IMR-90 (cell line): ENCODE measurements at regions not wholly inside any gene's neighbourhood (a gene's known extent, or its start where the extent isn't known, plus 50 kb on each side); places are given as distances from the start of the nearest gene placed in this dataset.

Experiments
- ATAC-seq: fragments of 200-7000 bp; cut with Tn5 transposase; 2 replicates; pipeline ENCODE4 v1.9.1; 2020; ENCODE audit warnings: low read depth, mild to moderate bottlenecking, moderate library complexity
- BruUV-seq: library from RNA; stranded (reverse); fragments of 400-500 nt; replicated peaks from 2 replicates; lab custom pipeline; 2021; lab: Mats Ljungman, UMichigan
- CTCF ChIA-PET: fragments of 300-600 bp; formaldehyde crosslinking; extraction: SDS; loops from one replicate; lab custom pipeline; 2021; ENCODE audit warnings: antibody characterized with exemption; lab: Yijun Ruan, JAX
- POLR2A ChIA-PET: fragments of 300-600 bp; sonication (Branson Sonifier 250); formaldehyde crosslinking; loops from one replicate; lab custom pipeline; 2022; ENCODE audit warnings: antibody characterized with exemption; ENCODE audit not compliant: unreplicated experiment; lab: Charles Lee
- DNase-seq: peaks from one replicate; pipeline ENCODE4 v3.0.0; 2013
- H2AFZ ChIP-seq: replicated peaks from 2 replicates; pipeline ENCODE3; 2013; ENCODE audit warnings: low read length, mild to moderate bottlenecking; ENCODE audit not compliant: poor library complexity
- H2AK5ac ChIP-seq: 2 replicates; pipeline ENCODE4 v1.6.1; 2013; ENCODE audit warnings: low read depth, low read length, inconsistent platforms
- H2AK9ac ChIP-seq: replicated peaks from 2 replicates; pipeline ENCODE3; 2013; ENCODE audit warnings: mild to moderate bottlenecking, low read depth, low read length, moderate library complexity; ENCODE audit not compliant: poor library complexity
- H2BK120ac ChIP-seq: 2 replicates; pipeline ENCODE4 v1.6.1; 2013; ENCODE audit warnings: low read depth, low read length, inconsistent platforms
- H2BK15ac ChIP-seq: 3 replicates; pipeline ENCODE4 v1.6.1; 2013; ENCODE audit warnings: low read depth, low read length, inconsistent platforms
- H2BK20ac ChIP-seq: 2 replicates; pipeline ENCODE4 v1.6.1; 2013; ENCODE audit warnings: low read depth, mild to moderate bottlenecking, inconsistent platforms, low read length, moderate library complexity
- H2BK5ac ChIP-seq: 2 replicates; pipeline ENCODE4 v1.6.1; 2013; ENCODE audit warnings: mild to moderate bottlenecking, low read depth, low read length, inconsistent platforms; ENCODE audit not compliant: poor library complexity, severe bottlenecking
- H3K14ac ChIP-seq: replicated peaks from 2 replicates; pipeline ENCODE4 v1.6.1; 2013; ENCODE audit warnings: low read depth, low read length, inconsistent platforms
- H3K18ac ChIP-seq: 2 replicates; pipeline ENCODE4 v1.6.1; 2013; ENCODE audit warnings: low read depth, low read length, control low read depth
- H3K23ac ChIP-seq: 2 replicates; pipeline ENCODE4 v1.6.1; 2013; ENCODE audit warnings: low read depth, low read length, inconsistent platforms
- H3K27ac ChIP-seq: 2 replicates; pipeline ENCODE4 v1.5.1; 2013; ENCODE audit warnings: mild to moderate bottlenecking, control low read depth, low read length; ENCODE audit not compliant: insufficient read depth
- H3K27me3 ChIP-seq: 2 replicates; pipeline ENCODE4 v1.6.1; 2013; ENCODE audit warnings: low read length; ENCODE audit not compliant: control insufficient read depth, insufficient read depth
- H3K36me3 ChIP-seq: 2 replicates; pipeline ENCODE4 v1.6.1; 2013; ENCODE audit warnings: low read length, mixed read lengths; ENCODE audit not compliant: control insufficient read depth, insufficient read depth
- H3K4ac ChIP-seq: 2 replicates; pipeline ENCODE4 v1.6.1; 2013; ENCODE audit warnings: low read depth, low read length, inconsistent platforms
- H3K4me1 ChIP-seq: 2 replicates; pipeline ENCODE4 v1.6.1; 2013; ENCODE audit warnings: low read length, mixed read lengths; ENCODE audit not compliant: control insufficient read depth, insufficient read depth
- H3K4me2 ChIP-seq: 2 replicates; pipeline ENCODE4 v1.6.1; 2013; ENCODE audit warnings: low read depth, mild to moderate bottlenecking, control low read depth, low read length, moderate library complexity
- H3K4me3 ChIP-seq: 2 replicates; pipeline ENCODE4 v1.5.1; 2013; ENCODE audit warnings: low read depth, mild to moderate bottlenecking, control low read depth, low read length, moderate library complexity; ENCODE audit not compliant: insufficient read depth
- H3K56ac ChIP-seq: 2 replicates; pipeline ENCODE4 v1.6.1; 2013; ENCODE audit warnings: low read length, inconsistent platforms; ENCODE audit not compliant: insufficient read depth; ENCODE audit errors: extremely low read depth
- H3K79me1 ChIP-seq, 2 experiments: 2 replicates each; pipeline ENCODE4 v1.6.1; 2013; ENCODE audit warnings: low read length in 2 of 2, inconsistent platforms in 1 of 2, low read depth in 1 of 2
- H3K9ac ChIP-seq: 2 replicates; pipeline ENCODE4 v1.6.1; 2013; ENCODE audit warnings: low read depth, low read length, control low read depth
- H3K9me1 ChIP-seq: 2 replicates; pipeline ENCODE4 v1.6.1; 2013; ENCODE audit warnings: low read length, inconsistent platforms; ENCODE audit not compliant: insufficient read depth
- H3K9me3 ChIP-seq: 2 replicates; pipeline ENCODE4 v1.6.1; 2013; ENCODE audit warnings: low read length; ENCODE audit not compliant: control insufficient read depth, insufficient read depth
- H4K20me1 ChIP-seq: 2 replicates; pipeline ENCODE4 v1.6.1; 2013; ENCODE audit warnings: low read length, inconsistent platforms; ENCODE audit not compliant: insufficient read depth
- H4K5ac ChIP-seq: 2 replicates; pipeline ENCODE4 v1.6.1; 2013; ENCODE audit warnings: mild to moderate bottlenecking, low read depth, low read length, control low read depth
- H4K8ac ChIP-seq, 2 experiments: 2 replicates each; pipeline ENCODE4 v1.6.1; 2013; ENCODE audit warnings: low read depth in 2 of 2, low read length in 2 of 2, control low read depth in 1 of 2, inconsistent platforms in 1 of 2
- H4K91ac ChIP-seq: 2 replicates; pipeline ENCODE4 v1.6.1; 2013; ENCODE audit warnings: low read depth, low read length, inconsistent platforms; ENCODE audit not compliant: insufficient read depth
- BHLHE40 ChIP-seq: fragments of 150-350 bp; IDR thresholded peaks from 2 replicates; pipeline ENCODE4 v1.6.1; 2016; ENCODE audit warnings: mild to moderate bottlenecking, low read depth, low read length
- CEBPB ChIP-seq: IDR thresholded peaks from 2 replicates; pipeline ENCODE4 v1.6.1; 2012; ENCODE audit warnings: low read depth, low read length, improper control_type of control experiment
- CHD1 ChIP-seq: IDR thresholded peaks from 2 replicates; pipeline ENCODE4 v1.6.1; 2012; ENCODE audit warnings: low read depth, low read length, improper control_type of control experiment
- FOS ChIP-seq: fragments of 150-350 bp; IDR thresholded peaks from 2 replicates; pipeline ENCODE4 v1.6.1; 2016; ENCODE audit warnings: low read depth, low read length
- MAFK ChIP-seq: IDR thresholded peaks from 2 replicates; pipeline ENCODE4 v1.6.1; 2012; ENCODE audit warnings: low read depth, low read length, improper control_type of control experiment
- MAZ ChIP-seq: IDR thresholded peaks from 2 replicates; pipeline ENCODE4 v1.6.1; 2012; ENCODE audit warnings: low read depth, mild to moderate bottlenecking, low read length, improper control_type of control experiment, moderate library complexity, borderline replicate concordance
- MXI1 ChIP-seq: IDR thresholded peaks from 2 replicates; pipeline ENCODE4 v1.6.1; 2012; ENCODE audit warnings: low read depth, mild to moderate bottlenecking, low read length, moderate library complexity, borderline replicate concordance
- NFE2L2 ChIP-seq: fragments of 150-350 bp; IDR thresholded peaks from 2 replicates; pipeline ENCODE4 v1.6.1; 2016; ENCODE audit warnings: low read depth, mild to moderate bottlenecking, low read length
- POLR2A ChIP-seq: IDR thresholded peaks from 2 replicates; pipeline ENCODE4 v1.6.1; 2012; ENCODE audit warnings: mild to moderate bottlenecking, low read depth, low read length
- RAD21 ChIP-seq: IDR thresholded peaks from 2 replicates; pipeline ENCODE4 v1.6.1; 2012; ENCODE audit warnings: low read length, improper control_type of control experiment
- RCOR1 ChIP-seq: IDR thresholded peaks from 2 replicates; pipeline ENCODE4 v1.6.1; 2012; ENCODE audit warnings: mild to moderate bottlenecking, low read length, improper control_type of control experiment; ENCODE audit not compliant: insufficient replicate concordance
- RFX5 ChIP-seq: IDR thresholded peaks from 2 replicates; pipeline ENCODE4 v1.8.0; 2012; ENCODE audit warnings: low read depth, mild to moderate bottlenecking, low read length, moderate library complexity
- SMC3 ChIP-seq: fragments of 150-350 bp; IDR thresholded peaks from 2 replicates; pipeline ENCODE4 v1.6.1; 2016; ENCODE audit warnings: low read depth, mild to moderate bottlenecking, antibody characterized with exemption, low read length, moderate library complexity
- WGBS, 2 experiments: methylation state at CpG; one replicate each; pipeline versions ENCODE4 v1.1.5 to v1.1.7; 2013; ENCODE audit warnings: missing lambda C conversion rate in 2 of 2; ENCODE audit not compliant: insufficient read length in 1 of 2; ENCODE audit errors: extremely low coverage in 2 of 2; 5-methylcytosine and 5-hydroxymethylcytosine counted together
- dilution Hi-C: fragments of 300-500 bp; cut with HindIII; formaldehyde crosslinking; loops from one replicate; pipeline ENCODE4 v1.14.3; 2018; ENCODE audit warnings: low sequenced_read_pairs; ENCODE audit not compliant: unreplicated experiment
- in situ Hi-C: fragments of 300-500 bp; cut with MboI; formaldehyde crosslinking; loops from 3 replicates; pipeline ENCODE4 v1.14.3; 2019; ENCODE audit warnings: low sequenced_read_pairs, inconsistent platforms, mixed read lengths
- intact Hi-C: fragments of 100-400 bp; cut with micrococcal nuclease; formaldehyde crosslinking; loops from 2 replicates; pipeline ENCODE4 v1.10.0; 2022
- TF ChIP-seq, protein P1 (sequence below): fragments of 150-350 bp; IDR thresholded peaks from 2 replicates; pipeline ENCODE4 v1.6.1; 2017; ENCODE audit warnings: mild to moderate bottlenecking, antibody characterized with exemption, low read length, low read depth
- TF ChIP-seq, protein P2 (sequence below): conservative IDR thresholded peaks from 2 replicates; pipeline ENCODE4 v1.5.1; 2012; ENCODE audit warnings: mild to moderate bottlenecking, low read depth, low read length, improper control_type of control experiment
- TF ChIP-seq, protein P3 (sequence below): fragments of 150-350 bp; IDR thresholded peaks from 2 replicates; pipeline ENCODE4 v1.6.1; 2016; ENCODE audit warnings: low read depth, mild to moderate bottlenecking, low read length, moderate library complexity, borderline replicate concordance

GRCh38 chr6:146974351-146974750, 229.9 kb upstream of the STXBP5 start:
- Histone ChIP-seq H3K79me1 (no peaks in the 10 kb centered on the region), H3K4me3 (no peak overlapping the region), H3K9ac (no peak overlapping the region), H3K36me3 (no peaks in the 10 kb centered on the region), H3K14ac (no peak overlapping the region), H3K9me3 (no peaks in the 10 kb centered on the region), H4K20me1 (no peaks in the 10 kb centered on the region), H4K5ac (no peak overlapping the region), H3K4me1 (no peaks in the 10 kb centered on the region), H3K27me3 (no peaks in the 10 kb centered on the region), H2AK5ac (no peak overlapping the region), H3K23ac (no peak overlapping the region), H3K18ac (no peak overlapping the region), H3K4ac (no peak overlapping the region), H2BK15ac (no peak overlapping the region), H3K27ac (no peak overlapping the region), H3K4me2 (no peak overlapping the region), H4K8ac (no peak overlapping the region), H2BK20ac (no peak overlapping the region), H3K56ac (no peak overlapping the region), H2BK5ac (no peak overlapping the region), H2AFZ (no peak overlapping the region), H4K91ac (no peak overlapping the region), H3K9me1 (no peaks in the 10 kb centered on the region), H2AK9ac (no peak overlapping the region), H2BK120ac (no peak overlapping the region)
- intact Hi-C loops = no loop called here
- ChIA-PET CTCF (no interaction called here), POLR2A (no interaction called here)
- dilution Hi-C loops = no loop called here
- TF ChIP-seq, protein P1, sequence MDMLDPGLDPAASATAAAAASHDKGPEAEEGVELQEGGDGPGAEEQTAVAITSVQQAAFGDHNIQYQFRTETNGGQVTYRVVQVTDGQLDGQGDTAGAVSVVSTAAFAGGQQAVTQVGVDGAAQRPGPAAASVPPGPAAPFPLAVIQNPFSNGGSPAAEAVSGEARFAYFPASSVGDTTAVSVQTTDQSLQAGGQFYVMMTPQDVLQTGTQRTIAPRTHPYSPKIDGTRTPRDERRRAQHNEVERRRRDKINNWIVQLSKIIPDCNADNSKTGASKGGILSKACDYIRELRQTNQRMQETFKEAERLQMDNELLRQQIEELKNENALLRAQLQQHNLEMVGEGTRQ = no peak
- TF ChIP-seq MAZ = no peak
- no peak for TF ChIP-seq MXI1
- TF ChIP-seq CHD1 = no peak
- TF ChIP-seq RFX5 = no peak
- TF ChIP-seq BHLHE40 = no peak
- TF ChIP-seq, protein P2, sequence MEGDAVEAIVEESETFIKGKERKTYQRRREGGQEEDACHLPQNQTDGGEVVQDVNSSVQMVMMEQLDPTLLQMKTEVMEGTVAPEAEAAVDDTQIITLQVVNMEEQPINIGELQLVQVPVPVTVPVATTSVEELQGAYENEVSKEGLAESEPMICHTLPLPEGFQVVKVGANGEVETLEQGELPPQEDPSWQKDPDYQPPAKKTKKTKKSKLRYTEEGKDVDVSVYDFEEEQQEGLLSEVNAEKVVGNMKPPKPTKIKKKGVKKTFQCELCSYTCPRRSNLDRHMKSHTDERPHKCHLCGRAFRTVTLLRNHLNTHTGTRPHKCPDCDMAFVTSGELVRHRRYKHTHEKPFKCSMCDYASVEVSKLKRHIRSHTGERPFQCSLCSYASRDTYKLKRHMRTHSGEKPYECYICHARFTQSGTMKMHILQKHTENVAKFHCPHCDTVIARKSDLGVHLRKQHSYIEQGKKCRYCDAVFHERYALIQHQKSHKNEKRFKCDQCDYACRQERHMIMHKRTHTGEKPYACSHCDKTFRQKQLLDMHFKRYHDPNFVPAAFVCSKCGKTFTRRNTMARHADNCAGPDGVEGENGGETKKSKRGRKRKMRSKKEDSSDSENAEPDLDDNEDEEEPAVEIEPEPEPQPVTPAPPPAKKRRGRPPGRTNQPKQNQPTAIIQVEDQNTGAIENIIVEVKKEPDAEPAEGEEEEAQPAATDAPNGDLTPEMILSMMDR = no peak
- no peak for TF ChIP-seq NFE2L2
- TF ChIP-seq SMC3 = no peak
- no peak for TF ChIP-seq RAD21
- TF ChIP-seq MAFK = no peak
- TF ChIP-seq FOS = no peak
- TF ChIP-seq, protein P3, sequence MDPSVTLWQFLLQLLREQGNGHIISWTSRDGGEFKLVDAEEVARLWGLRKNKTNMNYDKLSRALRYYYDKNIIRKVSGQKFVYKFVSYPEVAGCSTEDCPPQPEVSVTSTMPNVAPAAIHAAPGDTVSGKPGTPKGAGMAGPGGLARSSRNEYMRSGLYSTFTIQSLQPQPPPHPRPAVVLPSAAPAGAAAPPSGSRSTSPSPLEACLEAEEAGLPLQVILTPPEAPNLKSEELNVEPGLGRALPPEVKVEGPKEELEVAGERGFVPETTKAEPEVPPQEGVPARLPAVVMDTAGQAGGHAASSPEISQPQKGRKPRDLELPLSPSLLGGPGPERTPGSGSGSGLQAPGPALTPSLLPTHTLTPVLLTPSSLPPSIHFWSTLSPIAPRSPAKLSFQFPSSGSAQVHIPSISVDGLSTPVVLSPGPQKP = no peak
- TF ChIP-seq CEBPB = no peak
- TF ChIP-seq POLR2A = no peak
- TF ChIP-seq RCOR1 = no peak
- WGBS, 2 experiments = no CpG with 5 or more reads among the region's 3 CpGs
- no TSS peak for BruUV-seq
- ATAC-seq (no peak), DNase-seq (no peak)
- in situ Hi-C loops = no loop called here
